H7 (cell line): ENCODE measurements at regions not wholly inside any gene's neighbourhood (a gene's known extent, or its start where the extent isn't known, plus 50 kb on each side); places are given as distances from the start of the nearest gene placed in this dataset.

ENCODE experiments used
- DNase-seq: peaks from one replicate; pipeline ENCODE4 v3.0.0; 2012
- H3K27me3 ChIP-seq: 2 replicates; pipeline ENCODE4 v1.6.0; 2011; ENCODE audit warnings: mild to moderate bottlenecking, low read length; ENCODE audit not compliant: control insufficient read depth, insufficient read depth
- H3K36me3 ChIP-seq: replicated peaks from 2 replicates; pipeline ENCODE4 v1.5.1; 2011; ENCODE audit warnings: low read length; ENCODE audit not compliant: control insufficient read depth, insufficient read depth
- H3K4me3 ChIP-seq: 2 replicates; pipeline ENCODE4 v1.5.1; 2011; ENCODE audit warnings: low read depth, mild to moderate bottlenecking, control low read depth, low read length, moderate library complexity; ENCODE audit not compliant: insufficient read depth

DNA sequence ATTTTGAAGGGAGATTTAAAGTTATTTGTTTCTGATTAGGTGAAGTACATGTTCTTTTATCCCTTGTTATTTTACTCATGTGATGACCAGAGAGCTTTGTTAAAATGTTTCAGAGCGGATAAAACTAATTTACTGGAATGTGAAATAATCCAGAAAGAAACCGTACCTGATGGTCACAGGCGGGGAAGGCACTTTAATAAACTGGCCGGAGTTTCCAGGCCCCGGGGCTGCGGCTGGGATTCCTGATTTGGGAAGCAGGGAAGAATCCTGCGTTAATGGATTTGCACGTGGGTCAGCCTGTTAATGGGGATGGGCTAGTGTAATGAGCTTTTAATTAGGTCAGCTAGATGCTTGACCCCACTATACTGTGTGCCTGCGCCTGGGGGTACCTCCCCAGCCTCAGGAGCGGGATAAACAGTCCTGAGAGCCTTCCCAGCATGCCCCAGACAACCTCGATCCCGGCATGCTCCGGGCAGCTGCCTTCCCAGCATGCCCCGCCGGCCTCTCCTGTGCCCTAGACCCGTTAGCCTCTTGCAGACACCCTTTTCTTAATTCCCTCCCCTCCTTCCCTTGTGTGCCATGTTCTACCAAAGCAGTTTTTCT lies 208.6 kb upstream of the CDKN3 start:
- no peak overlapping the region for H3K4me3 ChIP-seq
- DNase-seq = no peak
- H3K36me3 ChIP-seq = no peaks in the 10 kb centered on the region
- H3K27me3 ChIP-seq = no peaks in the 10 kb centered on the region

DNA sequence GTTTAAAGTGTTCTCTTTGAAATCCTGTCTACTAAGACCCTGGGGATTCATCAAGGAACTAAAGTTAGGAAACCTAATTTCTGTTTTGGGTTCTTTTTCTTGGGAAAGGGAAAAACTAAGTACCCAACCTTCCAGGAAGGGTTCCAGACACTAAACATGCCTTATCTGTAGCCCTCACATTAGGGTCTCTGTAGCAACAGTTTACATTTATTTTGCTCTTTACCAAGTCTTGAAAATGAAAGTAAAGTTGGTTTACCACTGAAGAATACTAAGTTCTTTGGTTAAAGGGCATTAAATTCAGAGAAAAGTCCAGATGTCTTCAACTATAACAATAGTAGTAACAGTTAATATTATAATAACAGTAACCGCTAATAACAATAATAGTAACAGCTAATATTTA lies 207.5 kb upstream of the CDKN3 start:
- Histone ChIP-seq H3K27me3 (no peaks in the 10 kb centered on the region), H3K36me3 (no peaks in the 10 kb centered on the region), H3K4me3 (no peak overlapping the region)
- no peak for DNase-seq

DNA sequence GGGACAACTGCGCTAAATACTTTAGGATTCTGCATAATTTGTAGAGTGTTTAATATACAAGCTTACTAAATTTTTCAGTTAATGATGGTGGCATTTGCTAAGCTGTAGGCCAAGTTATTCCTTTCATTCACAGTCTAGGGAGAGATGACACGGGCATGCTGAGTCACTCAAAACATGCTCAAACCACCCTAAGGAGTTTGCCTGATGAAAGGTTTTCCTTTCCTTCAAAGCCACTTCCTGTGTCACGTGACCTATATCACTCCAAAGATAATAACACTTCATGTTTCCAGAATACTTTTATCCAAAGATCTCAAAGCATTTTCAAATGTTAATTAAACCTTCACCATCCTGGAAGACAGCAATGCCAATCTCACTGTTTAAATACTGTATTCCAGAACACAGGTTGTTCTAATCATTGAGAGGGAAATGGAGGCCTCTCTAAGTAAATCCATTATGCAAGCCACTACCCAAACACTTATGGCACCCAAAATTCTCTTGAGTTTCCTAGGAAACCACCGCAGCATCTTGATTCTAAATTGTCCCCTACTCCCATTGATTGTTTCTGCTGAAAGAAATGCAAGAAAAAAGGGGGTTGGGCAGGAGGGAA lies 207.0 kb upstream of the CDKN3 start:
- H3K36me3 ChIP-seq = no peaks in the 10 kb centered on the region
- no peaks in the 10 kb centered on the region for H3K27me3 ChIP-seq
- H3K4me3 ChIP-seq = no peak overlapping the region
- DNase-seq = no peak

DNA sequence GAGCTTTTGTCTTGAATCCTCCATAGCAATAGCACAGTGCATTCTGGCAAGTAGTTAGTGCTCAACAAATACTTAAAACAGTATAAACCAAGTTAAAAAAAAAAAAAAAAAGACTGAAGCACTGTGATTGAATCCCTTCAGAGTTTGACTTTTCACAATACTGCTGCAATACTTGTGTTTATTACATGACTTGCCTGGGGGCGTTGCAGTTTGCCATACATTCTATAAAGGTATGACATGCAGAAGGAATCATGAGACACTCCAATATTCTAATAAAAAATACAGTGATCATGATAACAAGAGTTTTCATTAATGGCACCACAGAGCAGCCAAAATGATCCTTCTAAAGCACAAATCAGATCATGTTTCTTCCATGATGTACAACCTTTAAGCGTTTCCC lies 205.0 kb upstream of the CDKN3 start:
- DNase-seq = no peak
- Histone ChIP-seq H3K36me3 (no peaks in the 10 kb centered on the region), H3K4me3 (no peak overlapping the region), H3K27me3 (no peaks in the 10 kb centered on the region)

DNA sequence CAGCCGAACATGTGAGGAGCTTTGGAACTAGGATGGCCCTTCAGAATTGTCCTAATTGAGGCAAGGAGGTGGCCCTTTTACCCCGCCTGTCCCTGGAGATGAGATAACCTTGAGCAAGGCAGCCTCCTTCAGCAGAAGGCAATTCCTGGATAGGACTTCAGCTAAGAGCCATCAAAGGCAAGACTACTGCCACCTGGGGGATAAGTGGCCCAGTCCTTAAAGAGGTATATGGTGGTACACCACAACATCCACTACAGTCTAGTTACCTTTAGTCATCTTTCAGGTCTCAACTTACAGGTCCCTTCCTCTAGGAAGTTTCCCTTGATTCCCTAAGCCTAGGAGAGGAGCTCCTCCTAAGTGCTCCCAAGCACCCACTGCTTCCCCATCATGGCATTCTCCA lies 204.2 kb upstream of the CDKN3 start:
- Histone ChIP-seq H3K27me3 (no peaks in the 10 kb centered on the region), H3K4me3 (no peak overlapping the region), H3K36me3 (no peaks in the 10 kb centered on the region)
- no peak for DNase-seq

DNA sequence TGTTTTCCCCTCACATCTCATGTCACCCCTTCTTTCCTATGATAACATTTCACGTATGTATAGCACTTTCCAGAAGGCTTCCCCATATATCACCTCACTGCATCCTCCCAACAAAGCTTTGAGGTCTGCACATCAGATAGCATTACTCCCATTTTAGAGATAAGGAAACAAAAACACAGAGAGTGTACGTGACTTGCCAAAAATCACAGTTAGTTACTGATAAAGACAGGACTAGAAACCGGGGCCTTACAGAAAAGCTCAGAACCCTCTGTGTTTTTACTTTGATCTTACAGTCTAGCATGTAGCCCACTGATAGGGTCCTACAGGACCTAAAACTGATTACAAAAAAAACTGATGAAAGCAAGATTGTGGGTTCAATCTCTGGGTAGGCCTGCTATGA lies 202.9 kb upstream of the CDKN3 start:
- no peak for DNase-seq
- no peaks in the 10 kb centered on the region for H3K36me3 ChIP-seq
- H3K27me3 ChIP-seq = no peaks in the 10 kb centered on the region
- H3K4me3 ChIP-seq = no peak overlapping the region

DNA sequence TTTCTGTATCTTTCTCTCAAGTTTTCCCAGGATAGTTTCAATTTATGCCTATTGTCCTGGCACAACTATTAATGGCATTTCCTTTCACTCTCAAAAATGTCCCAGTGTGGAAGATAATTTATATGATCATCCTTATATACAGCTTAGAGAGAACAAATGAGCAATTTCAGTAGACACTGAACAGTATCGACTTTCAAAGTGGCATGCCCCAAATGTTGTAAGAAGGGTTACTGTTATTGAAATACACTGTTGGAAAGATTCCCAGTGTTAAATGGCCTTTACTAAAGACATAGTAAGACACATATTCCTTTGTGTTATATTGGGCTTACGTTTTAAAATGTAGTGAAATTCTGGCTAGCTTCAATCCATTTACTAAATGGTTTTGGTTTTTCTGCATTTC lies 202.3 kb upstream of the CDKN3 start:
- Histone ChIP-seq H3K27me3 (no peaks in the 10 kb centered on the region), H3K4me3 (no peak overlapping the region), H3K36me3 (no peaks in the 10 kb centered on the region)
- no peak for DNase-seq

DNA sequence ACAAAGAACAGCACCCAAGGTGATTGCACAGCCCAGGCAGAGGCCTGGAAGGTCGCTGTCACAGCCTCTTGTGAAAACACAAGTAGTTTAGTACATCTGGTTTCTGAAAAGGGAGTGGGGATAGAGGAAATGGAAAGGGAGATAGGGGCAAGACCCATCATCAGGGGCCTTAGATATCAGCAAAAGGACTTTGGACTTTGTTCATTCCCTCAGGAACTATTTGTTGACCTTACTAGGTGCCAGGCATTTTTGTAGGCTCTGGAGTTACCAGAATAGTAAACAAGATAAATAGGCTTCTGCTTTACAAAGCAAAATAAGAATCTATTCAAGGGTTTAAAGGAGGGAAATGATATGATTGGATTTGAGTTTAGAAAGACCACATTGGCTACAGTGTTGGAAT lies 199.4 kb upstream of the CDKN3 start:
- Histone ChIP-seq H3K4me3 (no peak overlapping the region), H3K36me3 (no peaks in the 10 kb centered on the region), H3K27me3 (no peaks in the 10 kb centered on the region)
- no peak for DNase-seq

DNA sequence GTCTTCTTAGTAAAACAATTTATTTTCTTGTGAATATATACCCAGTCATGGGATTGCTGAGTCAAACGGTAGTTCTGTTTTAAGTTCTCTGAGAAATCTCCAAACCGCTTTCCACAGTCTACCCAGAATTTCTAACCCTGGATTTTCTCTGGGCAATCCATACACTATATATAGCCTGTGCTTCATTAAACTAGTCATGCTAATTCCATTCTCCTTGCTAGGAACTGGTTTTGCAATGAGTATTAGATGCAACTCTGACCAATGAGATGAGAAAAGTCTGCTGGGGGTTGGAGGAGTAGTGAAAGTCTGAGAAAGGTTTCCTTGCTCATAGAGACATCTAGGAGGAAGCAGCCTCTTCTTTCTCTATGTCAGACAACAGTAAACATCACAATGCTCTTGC lies 196.1 kb upstream of the CDKN3 start:
- no peaks in the 10 kb centered on the region for H3K27me3 ChIP-seq
- no peak overlapping the region for H3K4me3 ChIP-seq
- no peaks in the 10 kb centered on the region for H3K36me3 ChIP-seq
- DNase-seq = no peak

DNA sequence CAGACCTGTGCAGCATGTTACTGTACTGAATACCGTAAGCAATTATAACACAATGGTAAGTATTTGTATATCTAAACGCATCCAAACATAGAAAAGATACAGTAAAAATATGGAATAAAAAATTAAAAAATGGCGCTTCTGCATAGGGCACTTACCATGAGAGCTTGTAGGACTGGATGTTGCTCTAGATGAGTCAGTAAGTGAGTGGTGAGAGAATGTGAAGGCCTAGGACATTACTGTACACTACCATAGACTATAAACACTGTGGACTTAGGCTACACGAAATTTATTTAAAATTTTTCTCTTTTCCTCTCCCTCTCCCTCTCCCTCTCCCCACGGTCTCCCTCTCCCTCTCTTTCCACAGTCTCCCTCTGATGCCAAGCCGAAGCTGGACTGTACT lies 194.5 kb upstream of the CDKN3 start:
- DNase-seq = no peak
- H3K4me3 ChIP-seq = no peak overlapping the region
- H3K36me3 ChIP-seq = no peaks in the 10 kb centered on the region
- no peaks in the 10 kb centered on the region for H3K27me3 ChIP-seq

DNA sequence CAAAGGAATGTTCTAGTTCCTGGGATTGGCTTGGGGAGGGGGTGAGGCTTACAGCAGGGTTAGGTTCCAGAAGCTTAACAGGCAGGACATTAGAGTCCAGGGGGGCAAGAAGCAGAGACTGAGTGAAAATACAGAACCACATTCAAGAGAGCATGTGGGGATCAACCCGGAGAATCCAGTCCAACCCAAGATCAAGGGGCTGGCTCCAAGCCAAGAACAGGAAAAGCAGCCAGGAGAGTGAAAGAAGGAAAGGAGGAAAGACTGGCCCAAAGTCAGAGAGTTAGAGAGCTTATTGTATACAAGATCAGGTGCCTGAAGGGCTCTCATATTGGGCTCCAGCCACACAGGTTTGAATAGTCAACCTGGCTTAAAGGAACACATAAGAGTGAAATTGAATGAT lies 190.3 kb upstream of the CDKN3 start:
- Histone ChIP-seq H3K4me3 (no peak overlapping the region), H3K27me3 (no peaks in the 10 kb centered on the region), H3K36me3 (no peaks in the 10 kb centered on the region)
- DNase-seq = no peak

DNA sequence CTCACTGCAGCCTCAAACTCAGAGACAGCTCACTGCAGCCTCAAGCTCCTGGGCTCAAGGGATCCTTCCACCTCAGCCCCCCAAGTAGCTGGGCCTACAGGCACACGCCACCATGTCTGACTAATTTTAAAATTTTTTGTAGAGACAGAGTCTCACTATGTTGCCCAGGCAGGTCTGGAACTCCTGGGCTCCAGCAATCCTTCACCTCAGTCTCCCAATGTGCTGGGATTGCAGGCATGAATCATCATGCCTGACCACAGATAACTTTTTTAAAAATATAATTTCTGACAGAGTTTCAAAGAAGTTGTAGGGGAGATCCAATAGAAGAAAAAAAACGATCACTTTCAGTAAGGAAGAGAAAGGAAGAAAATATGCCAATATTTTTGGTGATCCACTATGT lies 189.7 kb upstream of the CDKN3 start:
- H3K4me3 ChIP-seq = no peak overlapping the region
- H3K36me3 ChIP-seq = no peaks in the 10 kb centered on the region
- no peak for DNase-seq

DNA sequence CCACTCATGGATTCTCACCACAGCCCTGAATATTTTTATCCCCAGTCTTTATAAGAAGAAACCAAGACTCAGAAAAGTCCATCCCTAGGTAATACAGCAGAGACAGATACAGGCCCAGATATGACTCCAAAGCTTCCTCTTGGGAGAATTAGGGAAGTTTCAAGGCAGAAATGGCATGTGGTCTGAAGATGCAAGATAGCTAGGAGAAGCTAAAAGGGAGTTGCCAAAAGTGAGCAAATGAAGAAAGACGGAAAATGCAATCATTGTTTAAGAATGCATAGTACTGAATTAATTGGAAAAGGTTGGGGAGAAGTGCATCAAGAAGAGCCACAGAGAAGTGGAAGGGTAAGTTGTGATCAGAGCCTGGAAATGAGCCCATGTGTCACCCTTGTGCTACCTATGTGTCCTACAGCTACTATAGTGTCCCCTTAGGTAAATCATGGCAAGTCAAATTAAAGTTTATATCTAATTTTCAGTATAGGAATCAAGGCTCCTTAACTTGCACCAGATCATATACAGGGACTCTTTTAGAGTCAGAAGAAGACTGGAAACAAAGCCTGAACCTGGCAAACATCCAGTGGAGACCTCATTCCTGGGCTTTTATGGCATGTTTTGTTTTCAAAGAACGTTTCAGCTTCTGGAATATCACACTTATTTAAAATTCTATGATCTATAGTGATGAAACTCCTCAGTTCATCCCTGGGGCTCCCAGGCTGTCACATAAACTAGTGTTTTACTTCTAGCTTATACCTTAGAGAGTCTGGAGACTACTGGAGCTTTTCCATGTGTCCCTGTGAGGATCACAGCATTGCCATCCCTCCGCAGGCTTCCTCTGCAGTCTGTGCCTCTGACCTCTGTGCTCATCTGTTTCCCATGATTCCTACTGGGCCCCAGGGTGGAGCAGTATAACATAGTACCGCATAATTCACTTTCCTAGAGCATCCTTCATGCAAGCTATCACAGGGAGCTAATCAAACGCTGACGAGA lies 189.0 kb upstream of the CDKN3 start:
- DNase-seq = no peak
- Histone ChIP-seq H3K4me3 (no peak overlapping the region), H3K27me3 (no peaks in the 10 kb centered on the region), H3K36me3 (no peaks in the 10 kb centered on the region)

More for the DNA sequence above, 189.7 kb upstream of the CDKN3 start:
- no peaks in the 10 kb centered on the region for H3K27me3 ChIP-seq

DNA sequence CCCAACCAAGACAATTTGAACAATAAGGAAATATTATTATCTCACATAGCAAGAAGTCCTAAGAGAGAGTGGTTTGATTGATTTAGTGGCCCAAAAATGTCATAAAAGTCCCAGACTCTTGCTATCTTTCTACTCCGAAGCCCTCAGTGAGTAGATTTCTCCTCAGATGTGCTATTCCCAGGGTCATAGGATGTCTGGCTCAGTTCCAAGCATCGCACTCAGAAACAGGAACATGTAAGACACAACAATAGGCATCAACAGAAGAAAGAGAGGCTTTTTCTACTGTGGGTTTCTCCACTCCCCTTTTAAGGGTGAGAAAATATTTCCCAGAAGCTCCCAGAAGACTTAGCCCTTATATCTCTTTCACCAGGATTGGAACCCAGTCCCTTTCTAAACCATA lies 188.1 kb upstream of the CDKN3 start:
- DNase-seq = no peak
- no peaks in the 10 kb centered on the region for H3K36me3 ChIP-seq
- H3K27me3 ChIP-seq = no peaks in the 10 kb centered on the region
- no peak overlapping the region for H3K4me3 ChIP-seq
